ENCODE measurements at regions not wholly inside any gene's neighbourhood (a gene's known extent, or its start where the extent isn't known, plus 50 kb on each side); places are given as distances from the start of the nearest gene placed in this dataset.

DNA sequence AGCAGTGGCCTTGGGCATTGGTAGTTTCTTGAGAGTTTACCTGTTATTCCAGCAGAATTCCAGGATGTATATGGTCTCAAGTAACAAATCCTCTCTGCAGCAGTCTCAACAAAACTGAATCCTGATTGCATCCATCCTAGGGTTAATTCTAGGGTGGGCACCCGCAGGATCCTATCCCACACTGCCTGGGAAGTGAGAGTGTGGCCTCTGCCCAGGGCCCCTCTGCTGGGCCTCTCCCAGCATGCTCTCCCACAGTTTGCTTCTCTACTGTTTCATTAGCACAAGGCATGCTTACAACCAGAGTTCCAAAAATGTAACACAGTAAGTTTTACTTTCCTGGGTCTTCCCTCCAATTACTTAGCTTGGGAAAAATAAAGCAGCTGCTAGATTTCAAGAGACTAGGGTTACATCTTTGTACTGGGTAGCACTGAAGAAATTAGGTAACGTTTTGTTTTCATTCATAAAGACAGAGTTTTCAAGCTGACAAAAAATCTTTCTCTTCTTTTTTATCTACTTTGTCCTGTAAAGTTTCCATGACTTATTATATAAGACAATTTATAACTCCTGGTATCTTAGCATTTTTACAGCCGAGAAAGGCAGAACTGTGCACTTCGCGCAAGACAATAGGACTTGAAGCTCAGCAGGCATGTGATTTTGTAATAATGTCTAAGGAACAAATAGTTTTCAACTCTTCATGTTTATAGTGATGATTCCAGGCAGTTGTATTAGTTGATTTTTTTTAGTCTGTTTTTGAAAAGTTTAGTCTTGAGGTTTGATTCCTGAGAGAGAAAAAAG is 131.2 kb upstream of the PCDH18 start:
- no peak overlapping the region for H3K4me3 ChIP-seq (ENCODE audit: control insufficient read depth in 1 of 2, extremely low read depth in 1 of 2, low read length in 1 of 2)
- Mint-ChIP-seq H3K27ac (no peak overlapping the region), H3K9me3 (peaks cover 3 to 12% (median 7%) of the 10 kb centered on the region in 3 donors), H3K27me3 (no peaks in the 10 kb centered on the region), H3K4me1 (no peaks in the 10 kb centered on the region), H3K36me3 (no peaks in the 10 kb centered on the region), H3K4me3 (no peak overlapping the region)
- POLR2A ChIA-PET = interaction anchor here in 1 of 2 donors (0.7 kb wide), 1 partner anchor 738 kb away, joined by 4 read pairs; no protein-coding TSS in a partner anchor
- no peaks in the 10 kb centered on the region for H3K9me3 ChIP-seq
- H3K36me3 ChIP-seq (ENCODE audit: control insufficient read depth in 2 of 2, extremely low read depth in 1 of 2, insufficient read depth in 1 of 2, low read length in 1 of 2) = no peaks in the 10 kb centered on the region
- WGBS (ENCODE audit: insufficient coverage) = 100% methylated on average over 3 of the region's 5 CpGs
- DNase-seq (no peak), ATAC-seq (replicated peaks in 1 of 4) (no peak)
- CTCF ChIA-PET = interaction anchor here in 1 of 2 donors (1.3 kb wide), 1 partner anchor 11 kb away, joined by 3 read pairs; no protein-coding TSS in a partner anchor
- no peak overlapping the region for H3K27ac ChIP-seq (ENCODE audit: low read length)
- H3K4me1 ChIP-seq (ENCODE audit: control insufficient read depth in 1 of 2, extremely low read depth in 1 of 2, insufficient read depth in 2 of 2, low read length in 2 of 2) = no peaks in the 10 kb centered on the region
- no peaks in the 10 kb centered on the region for H3K27me3 ChIP-seq (replicated peaks in 1 of 2; ENCODE audit: control insufficient read depth in 2 of 2, extremely low read depth in 1 of 2, insufficient read depth in 2 of 2, low read length in 1 of 2)

DNA sequence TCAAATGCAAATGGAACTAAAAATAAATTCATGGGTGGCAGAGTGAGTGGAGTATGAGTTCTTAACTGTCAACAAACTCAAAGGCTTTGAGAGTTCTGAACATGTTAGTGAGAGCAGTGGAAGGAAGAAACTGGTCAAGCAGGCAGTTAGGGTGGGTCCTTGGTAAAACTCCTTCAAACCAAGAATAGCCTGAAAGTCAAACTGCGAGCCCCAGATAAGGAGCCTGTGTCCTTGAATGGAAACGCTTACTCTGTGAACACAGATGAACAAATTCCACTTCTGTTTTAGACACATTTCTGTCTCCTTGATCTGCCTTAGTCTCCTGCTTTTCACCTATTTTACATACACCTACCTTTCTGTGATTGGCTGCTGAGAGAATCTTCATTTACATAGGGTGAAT is 129.4 kb upstream of the PCDH18 start:
- Mint-ChIP-seq H3K9me3 (peaks cover 3 to 17% (median 11%) of the 10 kb centered on the region in 3 donors), H3K36me3 (no peaks in the 10 kb centered on the region), H3K4me3 (no peak overlapping the region), H3K27me3 (no peaks in the 10 kb centered on the region), H3K27ac (no peak overlapping the region), H3K4me1 (no peaks in the 10 kb centered on the region)
- DNase-seq (no peak), ATAC-seq (replicated peaks in 1 of 4) (no peak)
- no peaks in the 10 kb centered on the region for H3K27me3 ChIP-seq (replicated peaks in 1 of 2; ENCODE audit: control insufficient read depth in 2 of 2, extremely low read depth in 1 of 2, insufficient read depth in 2 of 2, low read length in 1 of 2)
- WGBS (ENCODE audit: insufficient coverage) = 93% methylated on average over 2 of the region's 2 CpGs
- H3K4me1 ChIP-seq (ENCODE audit: control insufficient read depth in 1 of 2, extremely low read depth in 1 of 2, insufficient read depth in 2 of 2, low read length in 2 of 2) = no peaks in the 10 kb centered on the region
- ChIA-PET POLR2A (no interaction called here), CTCF (no interaction called here)
- H3K4me3 ChIP-seq (ENCODE audit: control insufficient read depth in 1 of 2, extremely low read depth in 1 of 2, low read length in 1 of 2) = no peak overlapping the region
- no peaks in the 10 kb centered on the region for H3K36me3 ChIP-seq (ENCODE audit: control insufficient read depth in 2 of 2, extremely low read depth in 1 of 2, insufficient read depth in 1 of 2, low read length in 1 of 2)
- no peaks in the 10 kb centered on the region for H3K9me3 ChIP-seq
- no peak overlapping the region for H3K27ac ChIP-seq (ENCODE audit: low read length)

DNA sequence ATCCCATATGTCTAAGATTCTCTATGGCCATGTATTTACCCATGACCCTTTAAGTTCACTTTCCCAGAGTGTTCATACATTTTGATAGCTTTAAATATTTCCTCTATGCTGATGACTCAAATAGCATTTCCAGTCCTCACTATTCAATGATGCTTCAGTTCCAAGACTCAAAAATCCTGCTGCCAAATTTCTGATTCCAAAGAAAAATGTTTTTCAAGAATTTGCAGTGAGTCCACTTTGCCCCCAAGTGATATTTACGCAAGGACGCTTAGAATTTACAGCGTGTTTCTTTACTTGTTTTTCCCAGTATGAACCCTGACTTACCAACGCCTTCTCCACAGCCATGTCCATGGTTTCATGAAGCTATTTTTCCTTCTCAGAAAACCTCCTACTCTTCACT is 127.9 kb upstream of the PCDH18 start:
- H3K27me3 Mint-ChIP-seq = no peaks in the 10 kb centered on the region
- ATAC-seq (replicated peaks in 1 of 4) (no peak), DNase-seq (no peak)
- no peaks in the 10 kb centered on the region for H3K36me3 ChIP-seq (ENCODE audit: control insufficient read depth in 2 of 2, extremely low read depth in 1 of 2, insufficient read depth in 1 of 2, low read length in 1 of 2)
- H3K4me1 Mint-ChIP-seq = no peaks in the 10 kb centered on the region
- H3K9me3 Mint-ChIP-seq = peaks cover 3 to 12% (median 11%) of the 10 kb centered on the region in 3 donors
- no peak overlapping the region for H3K27ac ChIP-seq (ENCODE audit: low read length)
- H3K27me3 ChIP-seq (replicated peaks in 1 of 2; ENCODE audit: control insufficient read depth in 2 of 2, extremely low read depth in 1 of 2, insufficient read depth in 2 of 2, low read length in 1 of 2) = no peaks in the 10 kb centered on the region
- no peak overlapping the region for H3K4me3 Mint-ChIP-seq
- H3K36me3 Mint-ChIP-seq = no peaks in the 10 kb centered on the region
- 76% methylated on average over 4 of the region's 4 CpGs for WGBS (ENCODE audit: insufficient coverage)
- no peak overlapping the region for H3K4me3 ChIP-seq (ENCODE audit: control insufficient read depth in 1 of 2, extremely low read depth in 1 of 2, low read length in 1 of 2)
- ChIA-PET POLR2A (no interaction called here), CTCF (no interaction called here)
- no peak overlapping the region for H3K27ac Mint-ChIP-seq
- no peaks in the 10 kb centered on the region for H3K4me1 ChIP-seq (ENCODE audit: control insufficient read depth in 1 of 2, extremely low read depth in 1 of 2, insufficient read depth in 2 of 2, low read length in 2 of 2)
- H3K9me3 ChIP-seq = no peaks in the 10 kb centered on the region

DNA sequence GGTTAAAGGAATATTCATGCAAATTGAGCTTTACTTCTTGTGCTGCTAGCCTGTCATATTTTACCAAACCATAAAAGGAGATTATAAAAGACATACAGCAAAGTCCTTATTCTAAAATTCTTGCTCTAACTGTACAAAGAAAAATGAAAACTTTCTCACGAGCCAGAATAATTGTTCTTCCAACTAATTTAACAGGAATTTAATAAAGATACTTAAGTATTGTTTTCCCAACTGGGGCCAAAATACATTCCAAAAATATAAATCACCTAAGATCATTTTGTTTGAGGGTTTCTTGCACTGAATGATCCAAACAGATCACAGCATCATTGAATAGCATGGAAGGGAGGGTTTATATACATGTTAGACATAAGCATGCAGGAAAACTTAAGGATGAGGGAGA is 127.1 kb upstream of the PCDH18 start:
- DNase-seq (no peak), ATAC-seq (replicated peaks in 1 of 4) (no peak)
- Histone ChIP-seq H3K9me3 (no peaks in the 10 kb centered on the region), H3K4me3 (ENCODE audit: control insufficient read depth in 1 of 2, extremely low read depth in 1 of 2, low read length in 1 of 2) (no peak overlapping the region), H3K27ac (ENCODE audit: low read length) (no peak overlapping the region), H3K4me1 (ENCODE audit: control insufficient read depth in 1 of 2, extremely low read depth in 1 of 2, insufficient read depth in 2 of 2, low read length in 2 of 2) (no peaks in the 10 kb centered on the region), H3K36me3 (ENCODE audit: control insufficient read depth in 2 of 2, extremely low read depth in 1 of 2, insufficient read depth in 1 of 2, low read length in 1 of 2) (no peaks in the 10 kb centered on the region), H3K27me3 (replicated peaks in 1 of 2; ENCODE audit: control insufficient read depth in 2 of 2, extremely low read depth in 1 of 2, insufficient read depth in 2 of 2, low read length in 1 of 2) (no peaks in the 10 kb centered on the region)
- H3K27me3 Mint-ChIP-seq = no peaks in the 10 kb centered on the region
- H3K27ac Mint-ChIP-seq = no peak overlapping the region
- no peaks in the 10 kb centered on the region for H3K36me3 Mint-ChIP-seq
- POLR2A ChIA-PET = no interaction called here
- WGBS (ENCODE audit: insufficient coverage) = no CpG with 5 or more reads among the region's 1 CpG
- H3K9me3 Mint-ChIP-seq = peaks cover 0 to 12% (median 4%) of the 10 kb centered on the region in 3 donors
- CTCF ChIA-PET = no interaction called here
- no peak overlapping the region for H3K4me3 Mint-ChIP-seq
- no peaks in the 10 kb centered on the region for H3K4me1 Mint-ChIP-seq

DNA sequence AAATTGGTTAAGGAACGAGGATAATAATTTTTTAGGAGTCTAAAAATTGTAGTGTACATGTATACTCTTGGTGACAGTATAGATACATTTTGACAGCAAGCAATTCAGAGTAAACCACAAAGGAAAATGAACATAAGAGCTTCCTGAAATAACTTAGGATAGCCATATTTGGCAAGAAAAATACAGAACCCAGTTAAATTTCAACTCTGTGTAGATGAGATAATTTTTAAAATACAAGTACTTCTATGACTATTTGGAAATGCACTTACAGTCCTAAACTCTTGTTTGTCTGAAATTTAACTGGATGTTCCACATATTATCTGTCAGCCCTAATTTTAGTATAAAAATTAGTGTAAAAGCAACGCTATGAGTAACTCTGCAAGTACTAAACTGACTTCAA is 124.4 kb upstream of the PCDH18 start:
- no peaks in the 10 kb centered on the region for H3K9me3 ChIP-seq
- no CpG with 5 or more reads among the region's 2 CpGs for WGBS (ENCODE audit: insufficient coverage)
- no peak overlapping the region for H3K27ac Mint-ChIP-seq

DNA sequence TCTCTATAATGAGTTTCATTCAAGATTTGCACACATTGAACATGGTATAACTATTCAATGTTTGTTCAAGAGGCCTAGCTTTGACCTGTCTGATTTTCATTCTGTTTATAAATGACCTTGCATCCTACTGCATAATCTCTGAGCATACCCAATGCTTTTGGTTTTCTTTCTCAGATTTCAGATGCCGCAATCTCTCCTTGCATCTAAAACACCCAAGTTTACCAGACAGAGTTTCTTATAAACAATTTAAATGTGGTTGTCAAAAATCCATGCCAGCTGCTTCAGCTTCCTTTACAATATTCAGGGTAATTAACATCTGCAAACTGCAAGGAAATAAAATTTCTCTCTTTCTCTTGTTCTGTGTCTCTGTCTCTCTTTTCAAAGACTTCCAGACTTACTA is 123.0 kb upstream of the PCDH18 start:
- Mint-ChIP-seq H3K4me1 (no peaks in the 10 kb centered on the region), H3K4me3 (no peak overlapping the region), H3K9me3 (peaks cover 0 to 12% (median 4%) of the 10 kb centered on the region in 3 donors), H3K27me3 (no peaks in the 10 kb centered on the region), H3K36me3 (no peaks in the 10 kb centered on the region), H3K27ac (no peak overlapping the region)
- ChIA-PET POLR2A (no interaction called here), CTCF (no interaction called here)
- DNase-seq = no peak
- ATAC-seq (replicated peaks in 1 of 4) = no peak
- Histone ChIP-seq H3K4me1 (ENCODE audit: control insufficient read depth in 1 of 2, extremely low read depth in 1 of 2, insufficient read depth in 2 of 2, low read length in 2 of 2) (no peaks in the 10 kb centered on the region), H3K27ac (ENCODE audit: low read length) (no peak overlapping the region), H3K27me3 (replicated peaks in 1 of 2; ENCODE audit: control insufficient read depth in 2 of 2, extremely low read depth in 1 of 2, insufficient read depth in 2 of 2, low read length in 1 of 2) (no peaks in the 10 kb centered on the region), H3K4me3 (ENCODE audit: control insufficient read depth in 1 of 2, extremely low read depth in 1 of 2, low read length in 1 of 2) (no peak overlapping the region), H3K36me3 (ENCODE audit: control insufficient read depth in 2 of 2, extremely low read depth in 1 of 2, insufficient read depth in 1 of 2, low read length in 1 of 2) (no peaks in the 10 kb centered on the region), H3K9me3 (no peaks in the 10 kb centered on the region)
- WGBS (ENCODE audit: insufficient coverage) = no CpG with 5 or more reads among the region's 1 CpG

More for the DNA sequence above, 124.4 kb upstream of the PCDH18 start:
- Mint-ChIP-seq H3K27me3 (no peaks in the 10 kb centered on the region), H3K4me1 (no peaks in the 10 kb centered on the region), H3K4me3 (no peak overlapping the region), H3K36me3 (no peaks in the 10 kb centered on the region), H3K9me3 (peaks cover 0 to 12% (median 4%) of the 10 kb centered on the region in 3 donors)
- CTCF ChIA-PET = no interaction called here
- H3K27ac ChIP-seq (ENCODE audit: low read length) = no peak overlapping the region
- H3K4me1 ChIP-seq (ENCODE audit: control insufficient read depth in 1 of 2, extremely low read depth in 1 of 2, insufficient read depth in 2 of 2, low read length in 2 of 2) = no peaks in the 10 kb centered on the region
- DNase-seq (no peak), ATAC-seq (replicated peaks in 1 of 4) (no peak)
- no peak overlapping the region for H3K4me3 ChIP-seq (ENCODE audit: control insufficient read depth in 1 of 2, extremely low read depth in 1 of 2, low read length in 1 of 2)
- no peaks in the 10 kb centered on the region for H3K36me3 ChIP-seq (ENCODE audit: control insufficient read depth in 2 of 2, extremely low read depth in 1 of 2, insufficient read depth in 1 of 2, low read length in 1 of 2)
- no peaks in the 10 kb centered on the region for H3K27me3 ChIP-seq (replicated peaks in 1 of 2; ENCODE audit: control insufficient read depth in 2 of 2, extremely low read depth in 1 of 2, insufficient read depth in 2 of 2, low read length in 1 of 2)
- POLR2A ChIA-PET = no interaction called here
